OCI-M1 (cell line): ENCODE measurements at regions not wholly inside any gene's neighbourhood (a gene's known extent, or its start where the extent isn't known, plus 50 kb on each side); places are given as distances from the start of the nearest gene placed in this dataset.
A peak's percentile ranks its signal among the peaks of the same experiment; 100 is the strongest.

ENCODE experiments used
- DNase-seq: peaks from one replicate; lab custom pipeline; 2025; lab: John Stamatoyannopoulos, UW

GRCh38 chr12:19826980-19827550 is 387.8 kb downstream of the AEBP2 start:
- DNase-seq: no peak

- peak; percentile 32 for DNase-seq
Observed at GRCh38 chr12:19829100-19829853, 390.0 kb downstream of the AEBP2 start.

GRCh38 chr12:19830446-19830845 is 391.2 kb downstream of the AEBP2 start:
- DNase-seq: no peak

GRCh38 chr12:19833775-19834501 is 394.6 kb downstream of the AEBP2 start:
- DNase-seq: peak; percentile 45

- DNase-seq: no peak
Observed at GRCh38 chr12:19834592-19834991, 395.3 kb downstream of the AEBP2 start.

GRCh38 chr12:19836056-19836455 is 396.8 kb downstream of the AEBP2 start:
- no peak for DNase-seq

- no peak for DNase-seq
Observed at GRCh38 chr12:19836456-19836855, 397.2 kb downstream of the AEBP2 start.

GRCh38 chr12:19837543-19837942 is 398.3 kb downstream of the AEBP2 start:
- no peak for DNase-seq

- DNase-seq: no peak
Observed at GRCh38 chr12:19841451-19841850, 402.2 kb downstream of the AEBP2 start.

- DNase-seq: no peak
Observed at GRCh38 chr12:19842116-19842515, 402.8 kb downstream of the AEBP2 start.

- DNase-seq: no peak
Observed at GRCh38 chr12:19844224-19844623, 404.9 kb downstream of the AEBP2 start.

GRCh38 chr12:19846574-19846973 is 407.3 kb downstream of the AEBP2 start:
- peak; percentile 71 for DNase-seq

GRCh38 chr12:19847294-19848059 is 408.2 kb downstream of the AEBP2 start:
- peak; percentile 88 for DNase-seq

- DNase-seq: peak; percentile 14
Observed at GRCh38 chr12:19848421-19848820, 409.1 kb downstream of the AEBP2 start.

GRCh38 chr12:19849208-19849607 is 409.9 kb downstream of the AEBP2 start:
- DNase-seq: peak; percentile 26

GRCh38 chr12:19850346-19851065 is 411.2 kb downstream of the AEBP2 start:
- DNase-seq: no peak

GRCh38 chr12:19852100-19852855 is 413.0 kb downstream of the AEBP2 start:
- DNase-seq: peak; percentile 22

- peak; percentile 30 for DNase-seq
Observed at GRCh38 chr12:19855851-19856250, 416.6 kb downstream of the AEBP2 start.

GRCh38 chr12:19856389-19856788 is 417.1 kb downstream of the AEBP2 start:
- DNase-seq: peak; percentile 33

GRCh38 chr12:19857204-19857603 is 417.9 kb downstream of the AEBP2 start:
- DNase-seq: no peak

GRCh38 chr12:19867151-19867550 is 427.9 kb downstream of the AEBP2 start:
- no peak for DNase-seq
